WERI-Rb-1 (cell line): ENCODE measurements at regions not wholly inside any gene's neighbourhood (a gene's known extent, or its start where the extent isn't known, plus 50 kb on each side); places are given as distances from the start of the nearest gene placed in this dataset.

Experiments used
- DNase-seq: peaks from one replicate; pipeline ENCODE4 v3.0.0-alpha.2; 2020
- H3K27ac ChIP-seq: fragments of 250-450 bp; sonication (Bioruptor Pico); 2 replicates; pipeline ENCODE4 v1.5.1; 2020; ENCODE audit warnings: mild to moderate bottlenecking, moderate library complexity
- H3K27me3 ChIP-seq: fragments of 250-450 bp; sonication (Bioruptor Pico); 2 replicates; pipeline ENCODE4 v1.5.1; 2021; ENCODE audit warnings: mild to moderate bottlenecking, low read depth, moderate library complexity; ENCODE audit not compliant: insufficient read depth, severe bottlenecking
- H3K36me3 ChIP-seq: fragments of 250-450 bp; sonication (Bioruptor Pico); 2 replicates; pipeline ENCODE4 v1.5.1; 2020; ENCODE audit warnings: mild to moderate bottlenecking, moderate library complexity
- H3K4me3 ChIP-seq: 2 replicates; pipeline ENCODE4 v1.5.1; 2011; ENCODE audit warnings: low read depth, mild to moderate bottlenecking, control low read depth, low read length
- H3K9me3 ChIP-seq: fragments of 250-450 bp; sonication (Bioruptor Pico); 2 replicates; pipeline ENCODE4 v1.5.1; 2021; ENCODE audit warnings: mild to moderate bottlenecking, moderate library complexity; ENCODE audit not compliant: severe bottlenecking
- TF ChIP-seq, protein P1 (sequence below): IDR thresholded peaks from 2 replicates; pipeline ENCODE4 v1.5.1; 2011; ENCODE audit warnings: low read depth, mild to moderate bottlenecking, control low read depth, inconsistent platforms, low read length

DNA sequence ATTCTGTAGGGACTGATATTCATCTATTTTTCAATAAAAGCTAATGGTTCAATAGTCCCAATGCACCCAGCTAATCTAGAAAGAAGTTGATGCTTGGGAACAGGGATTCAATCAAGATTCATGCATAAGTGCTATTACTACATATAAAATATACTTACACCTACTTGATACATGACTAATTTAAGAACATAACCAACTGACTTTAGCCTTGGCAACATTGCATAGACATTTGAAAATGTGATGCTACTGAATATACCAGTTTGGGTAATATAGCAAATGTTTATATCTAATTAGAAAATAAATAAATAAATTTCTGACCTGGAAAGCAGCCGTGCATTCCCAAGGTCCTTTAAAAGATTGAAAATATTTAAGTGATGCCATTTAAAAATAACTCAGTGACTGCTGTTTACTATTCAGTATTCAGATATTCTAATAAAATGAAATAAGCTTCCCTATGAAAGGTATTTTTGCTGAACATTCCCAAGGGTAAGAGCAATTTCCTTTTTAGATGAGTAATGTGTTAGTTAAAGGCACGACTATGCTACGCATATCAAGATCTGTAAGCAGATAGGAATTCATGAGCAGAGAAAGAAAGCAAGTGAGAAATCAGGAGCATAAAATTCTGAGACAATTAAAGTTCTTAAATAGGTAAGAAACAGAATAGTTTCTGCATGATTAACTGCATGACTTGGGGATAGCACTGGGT lies 160.6 kb upstream of the SYT1 start:
- TF ChIP-seq, protein P1, sequence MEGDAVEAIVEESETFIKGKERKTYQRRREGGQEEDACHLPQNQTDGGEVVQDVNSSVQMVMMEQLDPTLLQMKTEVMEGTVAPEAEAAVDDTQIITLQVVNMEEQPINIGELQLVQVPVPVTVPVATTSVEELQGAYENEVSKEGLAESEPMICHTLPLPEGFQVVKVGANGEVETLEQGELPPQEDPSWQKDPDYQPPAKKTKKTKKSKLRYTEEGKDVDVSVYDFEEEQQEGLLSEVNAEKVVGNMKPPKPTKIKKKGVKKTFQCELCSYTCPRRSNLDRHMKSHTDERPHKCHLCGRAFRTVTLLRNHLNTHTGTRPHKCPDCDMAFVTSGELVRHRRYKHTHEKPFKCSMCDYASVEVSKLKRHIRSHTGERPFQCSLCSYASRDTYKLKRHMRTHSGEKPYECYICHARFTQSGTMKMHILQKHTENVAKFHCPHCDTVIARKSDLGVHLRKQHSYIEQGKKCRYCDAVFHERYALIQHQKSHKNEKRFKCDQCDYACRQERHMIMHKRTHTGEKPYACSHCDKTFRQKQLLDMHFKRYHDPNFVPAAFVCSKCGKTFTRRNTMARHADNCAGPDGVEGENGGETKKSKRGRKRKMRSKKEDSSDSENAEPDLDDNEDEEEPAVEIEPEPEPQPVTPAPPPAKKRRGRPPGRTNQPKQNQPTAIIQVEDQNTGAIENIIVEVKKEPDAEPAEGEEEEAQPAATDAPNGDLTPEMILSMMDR = no peak
- Histone ChIP-seq H3K9me3 (no peaks in the 10 kb centered on the region), H3K36me3 (no peaks in the 10 kb centered on the region), H3K27me3 (no peaks in the 10 kb centered on the region), H3K27ac (no peak overlapping the region), H3K4me3 (no peak overlapping the region)
- DNase-seq = no peak

GRCh38 chr12:78711954-78712353 lies 152.6 kb upstream of the SYT1 start:
- Histone ChIP-seq H3K9me3 (no peaks in the 10 kb centered on the region), H3K27ac (no peak overlapping the region), H3K4me3 (no peak overlapping the region), H3K27me3 (no peaks in the 10 kb centered on the region), H3K36me3 (no peaks in the 10 kb centered on the region)
- no peak for DNase-seq
- TF ChIP-seq, protein P1 = no peak

GRCh38 chr12:78712834-78713481 lies 151.6 kb upstream of the SYT1 start:
- Histone ChIP-seq H3K27me3 (no peaks in the 10 kb centered on the region), H3K4me3 (no peak overlapping the region), H3K36me3 (no peaks in the 10 kb centered on the region), H3K27ac (no peak overlapping the region), H3K9me3 (no peaks in the 10 kb centered on the region)
- no peak for DNase-seq
- TF ChIP-seq, protein P1 = no peak

GRCh38 chr12:78719721-78720120 lies 144.9 kb upstream of the SYT1 start:
- TF ChIP-seq, protein P1 = no peak
- no peaks in the 10 kb centered on the region for H3K27me3 ChIP-seq

DNA sequence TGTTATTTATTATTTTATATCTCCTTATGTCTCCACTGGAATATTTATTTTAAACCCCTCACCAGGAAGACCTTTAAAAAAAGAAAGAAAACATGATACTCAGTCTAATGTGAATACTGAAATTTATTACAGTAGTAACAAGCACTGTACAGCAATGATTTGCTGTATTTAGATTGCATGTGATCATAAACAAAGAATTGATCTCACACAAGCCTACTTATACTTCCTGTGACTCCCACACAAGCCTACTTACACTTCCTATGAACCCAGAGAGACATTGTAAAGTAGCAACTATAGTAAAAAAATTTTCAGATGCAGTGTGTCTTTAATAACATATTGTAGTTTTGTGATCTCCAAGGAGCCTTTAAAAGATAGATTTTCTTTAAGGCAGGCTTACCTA lies 142.7 kb upstream of the SYT1 start:
- Histone ChIP-seq H3K27ac (no peak overlapping the region), H3K36me3 (no peaks in the 10 kb centered on the region), H3K27me3 (no peaks in the 10 kb centered on the region), H3K4me3 (no peak overlapping the region), H3K9me3 (no peaks in the 10 kb centered on the region)
- TF ChIP-seq, protein P1 = no peak
- DNase-seq = no peak

More at GRCh38 chr12:78719721-78720120, 144.9 kb upstream of the SYT1 start:
- no peak overlapping the region for H3K4me3 ChIP-seq
- no peaks in the 10 kb centered on the region for H3K36me3 ChIP-seq
- H3K9me3 ChIP-seq = no peaks in the 10 kb centered on the region
- DNase-seq = no peak
- H3K27ac ChIP-seq = no peak overlapping the region
